HG03432 (cell line): ENCODE measurements at regions not wholly inside any gene's neighbourhood (a gene's known extent, or its start where the extent isn't known, plus 50 kb on each side); places are given as distances from the start of the nearest gene placed in this dataset.

ENCODE experiments used
- ATAC-seq: cut with Tn5 transposase; IDR thresholded peaks from one replicate; pipeline ENCODE4 v1.9.1; 2021; ENCODE audit warnings: mild to moderate bottlenecking, moderate library complexity; ENCODE audit not compliant: unreplicated experiment

- ATAC-seq, result no peak
Observed at GRCh38 chr2:167534443-167534842, 646.2 kb downstream of the XIRP2 start.

DNA sequence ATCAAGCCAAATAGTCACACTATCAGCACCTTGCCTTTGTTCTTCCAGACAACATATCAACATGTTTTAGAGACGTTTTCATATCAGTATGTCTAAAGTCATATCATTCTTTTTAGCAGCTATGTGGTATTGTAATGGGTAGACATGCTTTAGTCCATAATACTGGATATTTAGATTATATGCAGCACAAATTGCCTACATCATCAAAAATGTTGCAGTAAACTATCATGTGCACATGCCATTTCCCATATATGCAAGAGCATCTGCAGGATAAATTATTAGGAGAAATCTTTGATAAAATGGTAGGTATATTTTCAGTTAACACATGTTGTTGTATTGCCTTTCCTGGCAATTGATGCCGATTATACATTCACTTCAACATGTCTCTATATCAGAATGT is 636.5 kb downstream of the XIRP2 start:
- ATAC-seq, result no peak

- ATAC-seq, result no peak
Observed at GRCh38 chr2:167510071-167510759, 621.9 kb downstream of the XIRP2 start.

- ATAC-seq, result no peak
Observed at GRCh38 chr2:167509586-167509985, 621.3 kb downstream of the XIRP2 start.

DNA sequence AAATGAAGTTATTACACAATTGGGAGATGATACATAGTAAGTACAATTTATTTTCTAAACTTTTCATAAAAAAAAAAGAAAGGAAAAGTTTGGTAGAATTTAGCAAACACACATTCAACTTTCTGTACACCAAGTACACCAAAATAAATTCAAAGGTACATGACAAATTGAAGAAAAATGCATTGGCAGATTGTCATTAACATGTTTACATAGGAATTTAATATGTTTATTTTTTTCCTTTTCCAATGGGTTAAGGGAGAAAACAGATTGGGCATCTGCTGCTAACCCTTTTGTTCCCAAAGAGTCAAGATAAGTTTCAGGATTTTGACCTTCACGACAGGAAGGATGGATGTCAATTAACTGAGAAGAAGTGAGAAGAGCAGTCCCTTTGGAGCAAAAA is 620.4 kb downstream of the XIRP2 start:
- ATAC-seq, result no peak

DNA sequence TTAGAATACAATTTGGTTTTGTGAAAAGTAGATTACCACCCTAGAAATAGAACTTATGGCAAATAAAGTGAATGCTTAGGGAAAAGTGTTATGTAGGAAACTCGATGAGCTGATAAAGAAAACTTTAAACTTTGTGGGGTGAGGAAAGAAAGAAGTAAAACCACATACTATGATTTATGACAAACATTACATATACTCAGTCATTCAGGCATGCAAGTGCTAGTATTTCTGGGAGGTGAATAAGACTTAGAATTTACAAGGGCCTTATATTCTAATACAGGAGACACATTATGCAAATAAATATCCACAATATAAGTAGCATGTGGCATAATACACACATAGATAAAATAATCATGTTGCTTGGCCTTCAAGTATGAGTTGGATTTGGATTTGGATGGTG is 618.1 kb downstream of the XIRP2 start:
- ATAC-seq, result no peak

DNA sequence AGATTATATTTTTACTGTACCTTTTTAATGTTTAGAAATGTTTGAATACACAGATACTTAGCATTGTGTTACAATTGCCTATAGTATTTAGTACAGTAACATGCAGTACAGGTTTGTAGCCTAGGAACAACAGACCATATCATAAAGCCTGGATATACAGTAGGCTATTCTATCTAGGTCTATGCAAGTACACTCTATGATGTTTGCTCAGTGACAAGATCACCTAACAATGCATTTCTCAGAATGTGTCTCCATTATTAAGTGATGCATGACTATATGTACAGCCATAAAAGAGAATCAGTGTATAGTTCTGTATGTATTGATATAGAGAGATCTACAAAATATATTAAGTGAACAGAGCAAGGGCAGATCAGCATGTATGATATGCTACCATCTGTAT is 616.4 kb downstream of the XIRP2 start:
- no peak for ATAC-seq

DNA sequence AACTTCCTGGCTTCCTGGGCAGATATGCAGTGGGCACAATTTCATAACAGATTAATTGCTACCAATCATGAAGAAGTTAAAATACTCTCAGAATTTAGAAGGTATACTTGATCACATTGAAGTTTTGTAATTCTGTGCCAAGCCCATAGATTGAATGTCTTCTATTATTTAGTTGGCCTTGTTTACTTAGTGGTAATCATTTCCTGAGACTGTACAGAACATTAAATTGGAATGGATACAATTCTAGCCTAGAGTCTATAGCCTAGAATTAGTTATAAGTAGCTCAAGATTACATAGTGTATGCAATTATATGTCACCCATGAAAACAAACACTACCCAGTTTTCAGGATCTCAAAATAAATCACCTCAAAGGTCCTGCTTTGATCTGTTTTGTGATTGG is 615.8 kb downstream of the XIRP2 start:
- ATAC-seq, result no peak

DNA sequence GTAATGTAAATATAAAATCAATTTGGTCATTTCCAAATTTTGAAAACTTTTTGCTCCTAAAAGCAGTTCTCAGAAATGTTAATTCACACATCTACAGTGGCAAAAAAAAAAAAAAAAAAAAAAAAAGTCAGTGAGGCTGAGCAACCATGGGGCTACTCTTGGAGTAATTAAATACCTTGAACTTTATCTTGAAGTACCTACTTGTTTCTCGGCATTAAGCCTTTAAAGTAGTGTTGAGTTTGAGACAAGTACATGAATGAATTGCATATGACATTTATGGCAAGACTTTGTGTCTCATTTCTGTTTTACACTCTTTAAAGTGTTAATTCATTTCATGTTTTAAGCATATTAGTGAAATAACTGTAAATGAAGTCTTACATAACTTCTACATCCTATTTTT is 613.3 kb downstream of the XIRP2 start:
- no peak for ATAC-seq

DNA sequence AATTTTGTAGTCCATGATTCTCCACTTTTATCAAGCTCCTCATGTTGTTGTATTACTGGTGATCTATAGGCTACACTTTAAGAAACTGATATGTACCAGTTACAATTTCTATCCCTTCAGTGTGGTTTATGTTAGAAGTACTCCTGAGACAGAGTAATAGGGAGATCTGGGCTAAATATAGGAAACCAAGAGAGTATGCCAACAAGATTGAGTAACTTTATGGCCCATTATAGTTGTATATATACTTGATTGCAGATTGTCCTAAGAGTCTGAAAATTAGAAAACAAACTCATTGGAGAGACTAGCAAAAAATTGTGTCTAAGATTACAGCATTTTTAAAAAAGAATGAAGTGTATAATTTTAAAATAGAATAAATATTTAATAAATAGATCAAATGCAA is 605.6 kb downstream of the XIRP2 start:
- ATAC-seq, result no peak

GRCh38 chr2:167492486-167492885 is 604.2 kb downstream of the XIRP2 start:
- ATAC-seq, result no peak

- no peak for ATAC-seq
Observed at GRCh38 chr2:167491788-167492187, 603.5 kb downstream of the XIRP2 start.

GRCh38 chr2:167490455-167490854 is 602.2 kb downstream of the XIRP2 start:
- no peak for ATAC-seq

- ATAC-seq, result no peak
Observed at GRCh38 chr2:167489325-167489724, 601.0 kb downstream of the XIRP2 start.

DNA sequence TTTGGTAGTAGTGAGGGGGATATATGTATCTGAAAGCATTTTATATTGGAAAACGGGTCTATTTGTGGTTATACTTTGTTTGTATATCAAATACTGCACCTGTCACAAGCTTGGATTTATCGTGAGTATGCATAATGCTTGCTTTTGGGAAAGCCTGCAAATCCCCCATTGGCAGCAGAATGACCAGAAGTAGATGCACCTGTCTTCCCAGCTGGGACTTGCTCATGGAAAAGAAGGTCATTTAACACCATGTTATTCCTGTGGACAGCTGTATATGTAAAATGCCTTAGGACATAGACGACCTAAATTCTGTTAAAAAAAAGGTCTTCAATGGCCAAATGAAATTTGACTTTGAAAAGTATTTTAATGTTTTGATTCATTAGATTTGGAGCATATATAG is 599.4 kb downstream of the XIRP2 start:
- no peak for ATAC-seq

- no peak for ATAC-seq
Observed at GRCh38 chr2:167484875-167485274, 596.6 kb downstream of the XIRP2 start.

DNA sequence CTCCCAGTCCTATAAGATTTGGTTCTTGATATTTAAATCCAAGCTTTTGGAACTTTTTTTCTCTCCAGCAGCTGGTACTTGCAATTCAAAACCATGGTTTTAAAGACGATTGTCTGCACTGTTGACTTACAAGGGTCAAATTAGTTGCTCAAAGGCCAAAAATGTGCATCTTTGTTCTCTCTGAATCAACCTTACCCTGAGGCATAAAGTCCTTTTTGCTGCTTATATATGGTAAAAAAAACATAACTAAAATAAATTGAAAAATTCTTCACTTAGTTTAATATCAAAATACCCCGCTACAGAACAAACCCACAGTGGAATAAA is 592.7 kb downstream of the XIRP2 start:
- peak; percentile 13 for ATAC-seq

DNA sequence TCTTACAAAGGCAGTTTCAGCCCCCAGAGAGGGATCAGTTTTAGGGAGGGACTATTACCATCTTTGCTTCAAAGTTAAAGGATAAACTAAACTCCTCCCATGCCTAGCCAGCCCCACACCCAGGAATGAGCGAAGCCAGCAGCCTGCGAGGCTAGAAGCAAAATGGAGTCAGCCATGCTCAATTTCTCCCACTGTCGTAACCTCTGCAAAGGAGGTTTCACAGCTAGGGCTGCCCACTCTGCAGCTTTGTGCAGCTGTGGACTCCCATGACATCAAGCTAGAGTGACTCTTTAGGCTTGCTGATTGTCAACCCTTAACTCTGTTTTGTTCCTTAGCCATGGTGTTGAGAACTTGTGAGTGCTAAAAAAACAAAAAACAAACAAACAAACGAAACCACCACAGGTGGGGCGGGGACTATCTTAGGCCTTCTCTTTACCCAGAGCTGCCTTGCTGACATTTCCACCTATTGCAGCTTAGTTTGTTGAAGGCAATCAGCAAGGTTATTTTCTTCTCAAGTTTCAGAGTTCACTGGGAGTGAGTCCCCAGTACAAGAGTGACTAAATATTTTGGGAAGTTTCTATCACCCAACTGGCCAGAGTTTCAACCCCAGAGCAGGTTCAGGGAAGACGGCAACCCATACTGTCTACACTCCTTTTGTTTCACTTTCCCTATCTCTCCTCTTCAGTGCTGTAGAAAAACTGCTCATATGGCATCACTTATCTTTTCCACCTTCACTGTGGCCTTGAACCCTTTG is 592.1 kb downstream of the XIRP2 start:
- peak; percentile 44 for ATAC-seq

DNA sequence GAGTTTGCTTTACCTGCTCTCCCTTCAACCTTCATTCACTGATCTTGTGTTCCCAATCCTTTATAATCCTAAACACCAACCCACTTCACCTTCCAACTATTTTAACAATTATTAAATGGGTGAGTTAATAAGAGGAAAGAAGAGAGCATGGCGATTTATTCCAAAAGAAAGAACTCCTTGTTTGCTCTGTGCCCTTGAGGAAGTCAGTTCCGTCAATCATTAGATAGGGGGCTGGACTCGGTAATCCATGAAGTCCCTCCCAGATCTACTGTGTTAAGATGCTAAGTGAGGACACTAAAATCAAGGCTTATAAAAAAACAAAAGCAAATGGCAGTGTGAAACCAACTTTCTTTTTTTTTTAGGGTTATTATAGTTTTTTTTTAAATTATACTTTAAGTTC is 589.9 kb downstream of the XIRP2 start:
- ATAC-seq, result no peak

GRCh38 chr2:167475791-167476190 is 587.5 kb downstream of the XIRP2 start:
- no peak for ATAC-seq

GRCh38 chr2:167471734-167472133 is 583.5 kb downstream of the XIRP2 start:
- ATAC-seq, result peak; percentile 71

- peak; percentile 54 for ATAC-seq
Observed at GRCh38 chr2:167471332-167471731, 583.1 kb downstream of the XIRP2 start.

DNA sequence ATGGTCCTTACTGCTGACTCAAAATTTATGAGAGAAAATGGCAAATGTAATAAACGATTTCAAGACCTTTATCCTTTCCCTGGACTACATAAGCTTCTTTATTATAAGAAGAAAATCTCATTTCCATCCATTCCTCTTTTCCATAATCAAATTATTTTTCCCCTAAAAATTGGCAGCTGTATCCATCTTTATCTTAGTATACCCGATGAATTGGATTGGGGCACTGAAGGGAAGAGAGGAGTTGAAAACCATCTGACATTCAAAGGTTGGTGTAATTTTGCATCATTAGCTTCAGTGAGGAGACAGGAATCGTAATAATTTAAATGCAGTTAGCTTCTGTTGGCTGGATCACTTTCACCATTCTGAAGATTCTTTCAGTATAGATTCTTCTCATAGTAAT is 574.1 kb downstream of the XIRP2 start:
- ATAC-seq, result no peak
